GM18517 (cell line): ENCODE measurements at regions not wholly inside any gene's neighbourhood (a gene's known extent, or its start where the extent isn't known, plus 50 kb on each side); places are given as distances from the start of the nearest gene placed in this dataset.

ENCODE experiments used
- ATAC-seq: cut with Tn5 transposase; IDR thresholded peaks from one replicate; pipeline ENCODE4 v1.9.1; 2021; ENCODE audit warnings: mild to moderate bottlenecking, moderate library complexity; ENCODE audit not compliant: unreplicated experiment

GRCh38 chr6:106773996-106774629 lies 144.7 kb downstream of the QRSL1 start:
- no peak for ATAC-seq

- no peak for ATAC-seq
These were observed 144.1 kb downstream of the QRSL1 start for GRCh38 chr6:106773522-106773921.

DNA sequence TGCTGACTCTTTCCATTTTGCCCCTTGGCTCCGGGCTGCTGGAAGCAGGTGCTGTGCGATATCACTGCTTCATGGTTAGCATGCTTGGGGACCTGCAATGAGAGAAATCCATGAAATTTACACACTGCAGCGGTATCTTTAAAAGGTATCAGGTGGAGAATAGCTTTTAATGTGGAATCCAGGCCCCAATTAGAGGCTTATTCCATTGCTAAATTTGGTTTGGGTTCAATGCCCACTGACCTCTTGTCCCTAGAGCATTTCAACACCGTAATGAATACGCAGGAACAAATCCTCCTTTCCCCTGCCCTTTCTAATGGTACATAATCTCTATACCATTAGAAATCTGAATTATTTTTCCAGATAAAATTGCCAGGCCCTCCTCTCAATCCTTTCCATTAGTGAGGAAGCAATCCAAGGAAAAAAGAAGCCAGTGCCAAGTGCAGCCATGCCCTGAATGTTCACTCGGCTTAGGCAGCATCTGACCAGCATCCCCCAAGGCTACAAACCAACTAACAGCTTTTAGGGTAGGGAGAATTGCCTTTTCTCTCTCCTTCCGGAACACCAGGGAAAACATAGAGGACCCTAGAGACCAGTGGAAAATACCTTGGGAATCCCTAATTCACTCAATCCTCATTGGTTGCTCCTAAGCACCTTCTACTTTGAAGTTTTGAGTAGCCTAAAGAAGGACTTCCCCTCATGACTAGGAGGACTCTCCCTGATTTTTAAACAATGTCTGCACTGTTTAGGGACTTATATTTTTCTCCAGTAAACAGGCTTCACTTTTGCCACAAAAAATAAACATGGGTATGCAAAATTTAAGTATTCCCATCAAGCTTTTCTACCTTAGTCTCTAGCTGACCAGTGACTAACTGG lies 143.1 kb downstream of the QRSL1 start:
- no peak for ATAC-seq

DNA sequence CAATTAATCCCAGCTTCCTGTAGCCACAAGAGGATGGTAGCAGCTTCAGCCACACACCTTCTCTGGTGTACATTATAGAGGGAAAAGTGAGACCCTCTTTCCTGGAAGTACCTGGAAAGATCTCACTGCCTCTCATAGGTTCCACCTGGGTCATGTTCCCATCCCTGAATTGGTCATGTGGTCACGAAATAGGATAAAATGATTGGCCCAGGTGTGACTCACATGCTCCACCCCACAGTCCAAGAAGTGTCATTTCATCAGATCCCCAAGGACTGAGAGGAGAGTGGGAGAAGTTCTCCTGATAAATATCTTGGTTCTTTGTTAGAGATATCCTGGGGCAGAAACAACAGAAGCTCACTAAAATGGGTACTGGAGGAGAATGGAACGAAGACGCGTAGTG lies 142.4 kb downstream of the QRSL1 start:
- no peak for ATAC-seq

DNA sequence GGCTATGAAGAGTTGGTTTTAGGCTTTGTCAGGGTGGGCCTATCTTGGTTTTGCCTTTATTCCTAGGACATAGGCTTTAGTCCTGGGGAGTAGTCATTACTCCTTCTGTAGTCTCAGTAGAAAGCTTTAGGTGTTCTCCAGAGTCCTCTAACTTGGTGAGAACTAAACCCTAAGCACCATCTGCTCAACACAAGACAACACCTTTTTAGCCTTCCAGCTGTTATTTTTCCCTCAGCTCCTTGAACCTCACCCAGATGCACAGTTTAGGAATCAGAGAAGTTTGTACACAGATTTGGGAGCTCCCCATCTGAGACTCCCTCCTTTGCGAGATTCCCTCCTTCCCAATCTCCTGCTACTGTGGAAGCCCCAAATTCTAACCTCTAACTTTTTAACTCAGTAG lies 141.3 kb downstream of the QRSL1 start:
- ATAC-seq = no peak

DNA sequence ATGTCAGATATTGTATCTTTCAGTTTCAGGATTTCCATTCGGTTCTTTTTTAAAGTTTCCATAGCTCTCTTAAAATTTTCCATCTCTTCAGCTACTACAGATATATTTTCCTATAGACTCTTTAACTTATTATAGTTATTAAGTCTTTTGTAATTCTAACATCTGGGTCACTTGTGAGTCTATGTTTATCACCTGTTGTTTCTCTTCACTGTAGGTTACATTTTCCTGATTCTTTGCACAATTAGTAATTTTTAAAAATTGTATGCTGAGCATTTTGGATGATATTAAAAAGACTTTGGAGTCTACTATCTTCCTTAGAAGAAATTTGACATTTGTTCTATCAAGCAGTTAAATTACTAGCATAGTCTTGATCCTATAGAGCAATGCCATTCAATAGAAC lies 140.7 kb downstream of the QRSL1 start:
- ATAC-seq = no peak

- ATAC-seq = no peak
These were observed 137.9 kb downstream of the QRSL1 start for GRCh38 chr6:106767271-106767670.

- no peak for ATAC-seq
These were observed 136.8 kb downstream of the QRSL1 start for GRCh38 chr6:106766201-106766600.

DNA sequence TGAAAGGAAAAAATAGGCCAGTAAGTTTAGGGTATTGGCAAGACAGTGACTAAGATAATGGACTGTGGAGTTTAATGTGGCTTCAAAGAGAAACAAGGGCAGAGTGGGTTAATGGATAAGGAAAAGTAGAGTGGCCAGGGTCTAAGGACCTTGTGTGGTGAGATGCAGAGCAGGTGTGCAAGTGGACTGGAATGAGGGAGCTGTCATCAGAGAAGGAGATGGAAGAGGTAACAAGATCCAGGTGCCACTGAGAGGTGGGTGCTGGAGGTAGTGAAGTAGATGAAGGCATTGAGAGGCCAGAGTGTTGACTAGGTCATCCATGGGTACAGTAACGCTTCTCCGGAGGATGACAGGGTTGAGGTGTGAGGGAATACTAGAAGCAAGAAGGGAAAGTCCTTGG lies 136.1 kb downstream of the QRSL1 start:
- no peak for ATAC-seq

DNA sequence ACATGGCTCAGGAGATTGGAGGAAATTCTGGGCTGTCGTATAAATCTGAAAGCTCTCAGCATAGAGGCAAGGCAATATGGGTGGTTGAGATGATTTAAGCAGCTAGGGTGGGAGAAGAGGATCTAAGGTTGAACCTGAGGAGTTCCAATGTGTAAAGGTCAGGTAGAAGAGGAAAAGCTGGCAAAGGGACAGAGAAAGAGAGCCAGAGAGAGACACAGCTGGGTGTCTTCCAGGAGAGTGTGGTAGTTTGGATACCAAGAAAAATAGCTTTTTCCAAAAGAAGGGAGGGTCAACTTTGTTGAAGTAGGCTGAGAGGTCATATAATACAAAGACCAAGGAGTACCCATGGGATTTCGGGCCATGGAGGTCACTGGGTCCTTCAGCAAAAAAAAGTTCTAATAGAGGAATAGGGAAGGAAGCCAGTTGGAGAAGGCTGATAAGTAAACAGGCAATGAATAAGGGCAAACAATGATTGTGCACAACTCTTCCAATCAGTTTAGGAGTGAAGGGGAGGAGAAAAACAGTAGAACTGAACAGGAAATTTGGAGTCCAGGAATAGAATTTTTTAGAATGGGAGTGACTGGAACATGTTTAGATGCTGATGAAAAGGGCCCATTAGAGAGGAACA lies 135.1 kb downstream of the QRSL1 start:
- no peak for ATAC-seq

- no peak for ATAC-seq
These were observed 134.0 kb downstream of the QRSL1 start for GRCh38 chr6:106763361-106763760.

GRCh38 chr6:106761160-106761559 lies 131.8 kb downstream of the QRSL1 start:
- no peak for ATAC-seq

DNA sequence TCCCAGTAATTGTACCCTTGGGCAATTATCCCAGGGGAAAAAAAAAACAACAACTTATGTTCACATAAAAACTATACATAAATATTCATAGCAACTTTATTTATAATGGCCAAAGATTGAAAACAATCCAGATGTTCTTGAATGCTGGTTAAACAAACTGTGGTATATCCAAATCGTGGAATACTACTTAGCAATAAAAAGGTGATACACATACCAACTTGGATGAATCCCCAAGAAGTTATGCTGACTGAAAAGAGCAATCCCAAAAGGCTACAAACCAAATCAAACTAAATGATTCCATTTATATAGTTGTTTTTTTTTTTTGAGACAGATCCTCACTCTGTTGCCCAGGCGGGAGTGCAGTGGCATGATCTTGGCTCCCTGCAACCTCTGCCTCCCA lies 129.7 kb downstream of the QRSL1 start:
- ATAC-seq = no peak

GRCh38 chr6:106757722-106758467 lies 128.5 kb downstream of the QRSL1 start:
- ATAC-seq = no peak

DNA sequence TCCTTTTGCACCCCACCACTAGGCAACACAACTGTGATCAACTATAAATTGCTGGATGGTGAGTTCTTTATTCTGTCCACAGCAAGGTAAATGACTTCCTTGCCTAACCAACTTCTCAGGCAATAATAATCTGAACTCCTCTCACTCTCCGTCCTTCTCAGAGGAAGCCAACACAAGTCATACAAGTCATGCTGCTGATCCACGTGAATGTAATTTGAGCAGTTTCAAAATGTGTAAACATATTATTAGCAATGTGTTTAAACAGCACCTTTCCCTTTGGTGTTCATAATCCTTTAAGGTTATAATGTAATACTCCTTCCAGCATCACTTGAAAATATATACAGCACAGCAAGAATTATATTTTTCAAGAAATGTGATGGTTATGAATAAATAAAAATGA lies 127.9 kb downstream of the QRSL1 start:
- no peak for ATAC-seq

- no peak for ATAC-seq
These were observed 124.8 kb downstream of the QRSL1 start for GRCh38 chr6:106754215-106754614.

GRCh38 chr6:106752641-106753040 lies 123.3 kb downstream of the QRSL1 start:
- ATAC-seq = no peak

- ATAC-seq = no peak
These were observed 122.3 kb downstream of the QRSL1 start for GRCh38 chr6:106751501-106752252.

DNA sequence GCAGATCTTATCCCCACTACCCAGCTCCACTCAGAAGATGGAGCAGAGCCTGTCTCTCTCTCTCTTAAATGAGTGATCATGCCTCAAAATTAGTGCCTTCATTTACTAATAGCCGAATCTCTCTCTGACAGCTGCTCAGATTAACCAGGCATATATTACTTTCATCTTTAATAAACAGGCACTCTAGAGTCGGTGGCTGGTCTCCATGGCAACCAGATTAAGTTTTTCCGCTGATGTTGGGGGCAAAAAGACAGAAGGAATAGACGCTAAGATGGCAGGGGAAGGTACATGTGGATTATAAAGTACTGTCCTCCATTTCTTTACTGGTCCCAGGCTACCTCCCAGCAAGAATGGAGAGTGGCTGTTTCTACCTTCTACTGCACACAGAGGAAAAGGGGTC lies 121.6 kb downstream of the QRSL1 start:
- ATAC-seq = no peak

GRCh38 chr6:106750142-106750918 lies 121.0 kb downstream of the QRSL1 start:
- ATAC-seq = no peak
